ENCODE measurements at regions not wholly inside any gene's neighbourhood (a gene's known extent, or its start where the extent isn't known, plus 50 kb on each side); places are given as distances from the start of the nearest gene placed in this dataset.
A peak's percentile ranks its signal among the peaks of the same experiment; 100 is the strongest.

DNA sequence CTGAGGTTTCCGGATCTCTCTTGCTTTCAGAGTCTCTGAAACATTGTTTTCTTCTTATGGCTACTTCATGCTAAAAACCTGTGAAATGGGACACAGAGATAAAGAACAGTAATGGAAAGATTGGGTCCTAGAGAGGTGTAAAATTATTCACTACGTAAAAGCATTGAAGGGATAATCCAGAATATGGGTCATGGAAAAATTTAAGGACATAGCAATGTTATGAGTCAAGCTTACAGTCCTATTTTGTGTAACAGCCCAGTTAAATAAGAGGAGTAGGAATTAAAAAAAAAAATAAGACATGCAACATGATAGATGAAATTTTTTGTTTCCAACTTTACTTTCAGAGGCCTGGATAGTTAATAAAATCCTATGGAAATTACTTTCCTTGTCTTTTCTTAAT lies 61.9 kb upstream of the ELL2 start (continued):
- no peak for TF ChIP-seq ZNF354C (tag by site-specific recombination; IDR thresholded peaks at IDR 0.05; ENCODE audit: borderline replicate concordance, low read depth)
- TF ChIP-seq ZBTB6 (tag by site-specific recombination; IDR thresholded peaks at IDR 0.05): no peak

DNA sequence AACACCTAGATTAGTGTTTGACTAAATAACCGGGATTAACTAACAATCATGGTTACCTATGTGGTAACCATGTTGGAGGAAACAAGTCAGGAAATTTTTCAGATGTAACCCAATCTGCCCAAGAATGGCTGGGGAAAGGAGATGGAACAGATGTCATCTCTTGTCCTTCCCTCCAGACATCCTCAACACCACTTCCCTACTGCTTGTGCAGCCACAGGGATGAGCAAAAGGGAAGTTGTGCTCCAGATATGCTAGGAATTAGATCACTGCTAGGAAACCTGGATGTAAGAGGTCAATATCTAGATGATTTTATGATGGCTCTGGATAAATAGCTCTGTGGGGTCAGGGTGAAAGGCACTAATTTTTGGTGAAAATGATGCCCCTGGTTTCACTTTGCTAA lies 61.3 kb upstream of the ELL2 start:
- ChIA-PET CTCF (no interaction called here), POLR2A (no interaction called here)
- TF ChIP-seq ZNF266 (tag by site-specific recombination; IDR thresholded peaks at IDR 0.05; ENCODE audit: low read depth): no peak
- TF ChIP-seq, protein P1, sequence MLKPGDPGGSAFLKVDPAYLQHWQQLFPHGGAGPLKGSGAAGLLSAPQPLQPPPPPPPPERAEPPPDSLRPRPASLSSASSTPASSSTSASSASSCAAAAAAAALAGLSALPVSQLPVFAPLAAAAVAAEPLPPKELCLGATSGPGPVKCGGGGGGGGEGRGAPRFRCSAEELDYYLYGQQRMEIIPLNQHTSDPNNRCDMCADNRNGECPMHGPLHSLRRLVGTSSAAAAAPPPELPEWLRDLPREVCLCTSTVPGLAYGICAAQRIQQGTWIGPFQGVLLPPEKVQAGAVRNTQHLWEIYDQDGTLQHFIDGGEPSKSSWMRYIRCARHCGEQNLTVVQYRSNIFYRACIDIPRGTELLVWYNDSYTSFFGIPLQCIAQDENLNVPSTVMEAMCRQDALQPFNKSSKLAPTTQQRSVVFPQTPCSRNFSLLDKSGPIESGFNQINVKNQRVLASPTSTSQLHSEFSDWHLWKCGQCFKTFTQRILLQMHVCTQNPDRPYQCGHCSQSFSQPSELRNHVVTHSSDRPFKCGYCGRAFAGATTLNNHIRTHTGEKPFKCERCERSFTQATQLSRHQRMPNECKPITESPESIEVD (tag by site-specific recombination; IDR thresholded peaks at IDR 0.05): no peak
- TF ChIP-seq, protein P2, sequence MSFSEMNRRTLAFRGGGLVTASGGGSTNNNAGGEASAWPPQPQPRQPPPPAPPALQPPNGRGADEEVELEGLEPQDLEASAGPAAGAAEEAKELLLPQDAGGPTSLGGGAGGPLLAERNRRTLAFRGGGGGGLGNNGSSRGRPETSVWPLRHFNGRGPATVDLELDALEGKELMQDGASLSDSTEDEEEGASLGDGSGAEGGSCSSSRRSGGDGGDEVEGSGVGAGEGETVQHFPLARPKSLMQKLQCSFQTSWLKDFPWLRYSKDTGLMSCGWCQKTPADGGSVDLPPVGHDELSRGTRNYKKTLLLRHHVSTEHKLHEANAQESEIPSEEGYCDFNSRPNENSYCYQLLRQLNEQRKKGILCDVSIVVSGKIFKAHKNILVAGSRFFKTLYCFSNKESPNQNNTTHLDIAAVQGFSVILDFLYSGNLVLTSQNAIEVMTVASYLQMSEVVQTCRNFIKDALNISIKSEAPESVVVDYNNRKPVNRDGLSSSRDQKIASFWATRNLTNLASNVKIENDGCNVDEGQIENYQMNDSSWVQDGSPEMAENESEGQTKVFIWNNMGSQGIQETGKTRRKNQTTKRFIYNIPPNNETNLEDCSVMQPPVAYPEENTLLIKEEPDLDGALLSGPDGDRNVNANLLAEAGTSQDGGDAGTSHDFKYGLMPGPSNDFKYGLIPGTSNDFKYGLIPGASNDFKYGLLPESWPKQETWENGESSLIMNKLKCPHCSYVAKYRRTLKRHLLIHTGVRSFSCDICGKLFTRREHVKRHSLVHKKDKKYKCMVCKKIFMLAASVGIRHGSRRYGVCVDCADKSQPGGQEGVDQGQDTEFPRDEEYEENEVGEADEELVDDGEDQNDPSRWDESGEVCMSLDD (tag by site-specific recombination; IDR thresholded peaks at IDR 0.05): no peak
- no peak for TF ChIP-seq ZBTB1 (tag by site-specific recombination; IDR thresholded peaks at IDR 0.05)
- no peak overlapping the region for H3K4me3 ChIP-seq (ENCODE audit: low read depth, low read length)
- H3K9me3 ChIP-seq (ENCODE audit: control insufficient read depth, insufficient read depth, low read depth, low read length): no peaks in the 10 kb centered on the region
- H3K4me1 ChIP-seq (ENCODE audit: control insufficient read depth, insufficient read depth, low read length): peaks cover 3% of the 10 kb centered on the region
- H3K27ac ChIP-seq (ENCODE audit: extremely low read depth, low read depth, low read length): no peak overlapping the region
- no peaks in the 10 kb centered on the region for H3K36me3 ChIP-seq (ENCODE audit: control insufficient read depth in 2 of 2, insufficient read depth in 1 of 2, low read length in 2 of 2)

DNA sequence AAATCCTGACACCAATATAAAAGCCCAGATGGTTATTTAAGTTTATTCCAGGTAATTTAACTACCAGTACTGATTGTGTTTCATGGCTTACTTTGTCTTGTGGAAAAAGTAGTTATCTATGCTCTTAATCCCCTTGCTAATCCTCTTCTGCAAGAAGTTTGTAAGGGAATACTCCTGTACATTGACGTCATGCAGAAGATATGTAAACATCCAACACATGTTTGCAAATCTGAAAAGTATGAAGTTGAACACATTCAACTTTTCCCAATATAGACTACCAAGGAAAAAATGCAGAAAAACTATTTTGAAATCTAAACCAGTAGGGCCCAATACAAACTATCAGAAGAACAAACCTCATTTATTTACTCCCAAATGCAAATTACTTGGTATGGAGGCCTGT lies 56.3 kb upstream of the ELL2 start:
- peaks cover 4% of the 10 kb centered on the region for H3K4me1 ChIP-seq (ENCODE audit: control insufficient read depth, insufficient read depth, low read length)
- CTCF ChIA-PET: no interaction called here
- H3K27ac ChIP-seq (ENCODE audit: extremely low read depth, low read depth, low read length): no peak overlapping the region
- POLR2A ChIA-PET: no interaction called here
- H3K36me3 ChIP-seq (ENCODE audit: control insufficient read depth in 2 of 2, insufficient read depth in 1 of 2, low read length in 2 of 2): no peaks in the 10 kb centered on the region
- H3K9me3 ChIP-seq (ENCODE audit: control insufficient read depth, insufficient read depth, low read depth, low read length): no peaks in the 10 kb centered on the region
- H3K4me3 ChIP-seq (ENCODE audit: low read depth, low read length): no peak overlapping the region
- TF ChIP-seq WT1 (tag by site-specific recombination; IDR thresholded peaks at IDR 0.05): peak; percentile 88
- peak; percentile 86 for TF ChIP-seq ZEB2 (tag by site-specific recombination; IDR thresholded peaks at IDR 0.05)
- no peak for TF ChIP-seq ZNF707 (tag by site-specific recombination; IDR thresholded peaks at IDR 0.05)
- 0 out of 2 replicates have a peak, but pooled peaks have one; percentile 64 for TF ChIP-seq ZNF24 (tag by site-specific recombination; IDR thresholded peaks at IDR 0.05)
- TF ChIP-seq ZSCAN23 (tag by site-specific recombination; IDR thresholded peaks at IDR 0.05): 0 out of 2 replicates have a peak, but pooled peaks have one; percentile 64
- TF ChIP-seq ZNF639 (tag by site-specific recombination; IDR thresholded peaks at IDR 0.05): 0 out of 2 replicates have a peak, but pooled peaks have one; percentile 66
- no peak for TF ChIP-seq ZNF37A (tag by site-specific recombination; IDR thresholded peaks at IDR 0.05)
- TF ChIP-seq YY2 (tag by site-specific recombination; IDR thresholded peaks at IDR 0.05): no peak
- TF ChIP-seq ZXDB (tag by site-specific recombination; IDR thresholded peaks at IDR 0.05): peak; percentile 77
- no peak for TF ChIP-seq ZNF292 (tag by site-specific recombination; IDR thresholded peaks at IDR 0.05; ENCODE audit: borderline replicate concordance, low read depth)
- TF ChIP-seq ZNF114 (tag by site-specific recombination; IDR thresholded peaks at IDR 0.05): no peak
- TF ChIP-seq PRDM1 (tag by site-specific recombination; IDR thresholded peaks at IDR 0.05): peak; percentile 41; the same call in 1 of the 2 replicates
- peak; percentile 87 for TF ChIP-seq SP7 (tag by site-specific recombination; IDR thresholded peaks at IDR 0.05)
- no peak for TF ChIP-seq ZNF26 (tag by site-specific recombination; IDR thresholded peaks at IDR 0.05)
- TF ChIP-seq ZNF658 (tag by site-specific recombination; IDR thresholded peaks at IDR 0.05): no peak
- TF ChIP-seq ZFP41 (tag by site-specific recombination; IDR thresholded peaks at IDR 0.05; ENCODE audit: borderline replicate concordance): no peak
- peak; percentile 62; the same call in 1 of the 2 replicates for TF ChIP-seq FEZF1 (tag by site-specific recombination; IDR thresholded peaks at IDR 0.05)
- peak; percentile 69; the same call in 1 of the 2 replicates for TF ChIP-seq ZNF501 (tag by site-specific recombination; IDR thresholded peaks at IDR 0.05)
- no peak for TF ChIP-seq SETDB1 (IDR thresholded peaks at IDR 0.05; ENCODE audit: insufficient read length, low read length)
